SU-DHL-6 (cell line): ENCODE measurements at regions not wholly inside any gene's neighbourhood (a gene's known extent, or its start where the extent isn't known, plus 50 kb on each side); places are given as distances from the start of the nearest gene placed in this dataset.

Source experiments
- H2AFZ ChIP-seq: fragments of 200-600 bp; sonication (generic); 2 replicates; pipeline ENCODE4 v1.6.1; 2014; ENCODE audit warnings: low read depth, mild to moderate bottlenecking, moderate library complexity, mixed read lengths, antibody characterized with exemption, low read length; ENCODE audit not compliant: severe bottlenecking
- H3F3A ChIP-seq: fragments of 200-600 bp; shearing (Covaris generic); 2 replicates; pipeline ENCODE4 v1.6.0; 2016; ENCODE audit warnings: antibody characterized with exemption, mild to moderate bottlenecking; ENCODE audit not compliant: insufficient read depth
- H3K27ac ChIP-seq: fragments of 200-600 bp; sonication (generic); 2 replicates; pipeline ENCODE4 v1.5.1; 2016; ENCODE audit warnings: low read depth, mild to moderate bottlenecking, low read length, moderate library complexity, mixed read lengths
- H3K27me3 ChIP-seq: fragments of 200-600 bp; sonication (generic), shearing (Covaris generic); 2 replicates; pipeline ENCODE4 v1.6.0; 2014; ENCODE audit warnings: mild to moderate bottlenecking, low read length
- H3K36me3 ChIP-seq: fragments of 200-600 bp; sonication (generic); 2 replicates; pipeline ENCODE4 v1.6.1; 2014; ENCODE audit warnings: mild to moderate bottlenecking, low read length, mixed read lengths
- H3K4me2 ChIP-seq: fragments of 300-600, 200-600 bp; shearing (Covaris generic), sonication (generic); 2 replicates; pipeline ENCODE4 v1.6.0; 2014; ENCODE audit warnings: low read length, low read depth, mild to moderate bottlenecking; ENCODE audit not compliant: poor library complexity, severe bottlenecking
- H3K4me3 ChIP-seq: fragments of 200-600 bp; sonication (generic); 2 replicates; pipeline ENCODE4 v1.5.1; 2014; ENCODE audit warnings: antibody characterized with exemption, low read length, mild to moderate bottlenecking, mixed read lengths; ENCODE audit not compliant: insufficient read depth, poor library complexity, severe bottlenecking
- H3K79me2 ChIP-seq: fragments of 200-600 bp; sonication (generic); 2 replicates; pipeline ENCODE4 v1.6.1; 2014; ENCODE audit warnings: mild to moderate bottlenecking, low read length, moderate library complexity; ENCODE audit not compliant: insufficient read depth
- H3K9ac ChIP-seq: fragments of 200-600 bp; sonication (generic); 2 replicates; pipeline ENCODE4 v1.7.0; 2014; ENCODE audit warnings: mild to moderate bottlenecking, low read length
- H3K9me2 ChIP-seq: fragments of 200-600 bp; sonication (generic); replicated peaks from 2 replicates; pipeline ENCODE4 v1.6.1; 2014; ENCODE audit warnings: low read length; ENCODE audit not compliant: insufficient read depth
- H3K9me3 ChIP-seq: fragments of 200-600 bp; sonication (generic); 2 replicates; pipeline ENCODE4 v1.6.1; 2014; ENCODE audit warnings: low read length, mixed read lengths; ENCODE audit not compliant: insufficient read depth
- H4K20me1 ChIP-seq: fragments of 200-600 bp; sonication (generic); 2 replicates; pipeline ENCODE4 v1.6.1; 2014; ENCODE audit warnings: low read depth, mild to moderate bottlenecking, antibody characterized with exemption, low read length, moderate library complexity, mixed read lengths
- CTCF ChIP-seq: fragments of 200-600 bp; sonication (generic); IDR thresholded peaks from one replicate; pipeline ENCODE4 v1.5.1; 2017; ENCODE audit warnings: antibody characterized with exemption, mild to moderate bottlenecking, low read length, moderate library complexity; ENCODE audit not compliant: insufficient read depth, poor library complexity, severe bottlenecking
- EZH2phosphoT487 ChIP-seq: fragments of 200-600 bp; sonication (generic), shearing (Covaris generic); conservative IDR thresholded peaks from 2 replicates; pipeline ENCODE4 v1.6.1; 2018; ENCODE audit warnings: mild to moderate bottlenecking, antibody characterized with exemption, low read length, moderate library complexity, mixed read lengths

DNA sequence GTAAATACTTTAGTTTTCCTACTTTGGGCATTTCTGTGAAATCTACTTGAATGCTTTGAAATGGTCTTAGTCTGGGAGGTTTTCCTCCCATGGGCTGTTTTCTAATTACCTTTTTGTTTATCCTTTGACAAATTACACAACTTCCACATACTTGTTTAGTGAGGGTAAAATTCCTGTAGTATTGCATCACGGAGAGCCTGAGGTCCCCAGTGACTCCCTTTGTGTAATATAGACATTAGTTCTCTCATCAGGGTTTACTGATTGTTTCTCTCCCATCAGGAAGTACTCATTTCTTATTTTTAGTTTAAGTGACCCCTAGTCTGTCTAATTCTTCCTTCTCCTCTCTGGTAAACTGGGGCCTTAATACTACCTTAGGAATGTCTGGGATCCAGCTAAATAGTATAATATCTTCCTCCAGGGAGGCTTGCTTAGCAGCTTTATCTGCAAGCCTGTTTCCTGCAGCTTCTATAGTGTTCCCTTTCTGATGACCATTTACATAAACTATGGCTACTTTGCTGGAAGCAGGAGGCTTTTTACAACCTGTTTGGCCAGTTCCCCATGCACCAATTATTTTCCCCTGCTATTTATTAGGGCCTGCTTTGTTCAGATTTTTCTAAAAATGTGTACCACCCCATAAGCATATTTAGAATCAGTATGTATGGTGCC, 87.2 kb upstream of the XCR1 start:
- no peaks in the 10 kb centered on the region for H3K9me3 ChIP-seq
- H3K36me3 ChIP-seq, result no peaks in the 10 kb centered on the region
- H3K4me2 ChIP-seq, result no peak overlapping the region
- no peaks in the 10 kb centered on the region for H3K27me3 ChIP-seq
- no peak overlapping the region for H2AFZ ChIP-seq
- H3K9ac ChIP-seq, result no peak overlapping the region
- H4K20me1 ChIP-seq, result no peaks in the 10 kb centered on the region
- TF ChIP-seq CTCF (no peak), EZH2phosphoT487 (no peak)
- no peak overlapping the region for H3K27ac ChIP-seq
- no peaks in the 10 kb centered on the region for H3F3A ChIP-seq
- H3K4me3 ChIP-seq, result no peak overlapping the region
- H3K9me2 ChIP-seq, result no peaks in the 10 kb centered on the region
- no peaks in the 10 kb centered on the region for H3K79me2 ChIP-seq

- Histone ChIP-seq H3K27ac (no peak overlapping the region), H3K9ac (no peak overlapping the region), H3F3A (no peaks in the 10 kb centered on the region), H3K9me2 (no peaks in the 10 kb centered on the region), H4K20me1 (no peaks in the 10 kb centered on the region), H3K4me2 (no peak overlapping the region), H3K79me2 (no peaks in the 10 kb centered on the region), H3K9me3 (no peaks in the 10 kb centered on the region), H3K36me3 (no peaks in the 10 kb centered on the region), H3K4me3 (no peak overlapping the region), H3K27me3 (no peaks in the 10 kb centered on the region), H2AFZ (no peak overlapping the region)
- TF ChIP-seq CTCF, result no peak
- TF ChIP-seq EZH2phosphoT487, result no peak
Measured at GRCh38 chr3:46113608-46114007, 86.3 kb upstream of the XCR1 start.

DNA sequence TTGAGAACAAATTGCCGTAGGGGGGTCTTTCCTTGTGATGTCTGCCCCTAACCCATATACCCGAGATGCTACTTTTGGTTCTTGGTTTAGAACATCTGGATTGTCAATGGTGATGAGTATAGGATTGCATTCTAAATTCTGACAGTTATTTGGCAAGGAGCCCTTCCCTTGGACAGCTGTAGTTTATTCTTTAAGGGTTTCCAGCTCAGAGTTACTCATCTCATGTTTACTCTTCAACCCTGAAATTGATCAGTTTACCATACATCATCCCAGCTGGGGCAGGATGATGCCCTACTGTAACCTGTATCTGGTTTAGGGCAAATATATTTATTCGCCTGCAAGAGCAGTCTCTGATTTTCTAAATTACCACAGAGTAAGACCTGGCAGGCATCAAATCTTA, 85.7 kb upstream of the XCR1 start:
- no peaks in the 10 kb centered on the region for H3F3A ChIP-seq
- H4K20me1 ChIP-seq, result no peaks in the 10 kb centered on the region
- no peak overlapping the region for H3K4me2 ChIP-seq
- no peaks in the 10 kb centered on the region for H3K9me3 ChIP-seq
- TF ChIP-seq CTCF (no peak), EZH2phosphoT487 (no peak)
- no peaks in the 10 kb centered on the region for H3K79me2 ChIP-seq
- H2AFZ ChIP-seq, result no peak overlapping the region
- no peaks in the 10 kb centered on the region for H3K27me3 ChIP-seq
- H3K36me3 ChIP-seq, result no peaks in the 10 kb centered on the region
- no peak overlapping the region for H3K9ac ChIP-seq
- no peak overlapping the region for H3K27ac ChIP-seq
- H3K4me3 ChIP-seq, result no peak overlapping the region
- H3K9me2 ChIP-seq, result no peaks in the 10 kb centered on the region
